Left kidney (tissue), 1 donor: ENCODE measurements at regions not wholly inside any gene's neighbourhood (a gene's known extent, or its start where the extent isn't known, plus 50 kb on each side); places are given as distances from the start of the nearest gene placed in this dataset.
A peak's percentile ranks its signal among the peaks of the same experiment; 100 is the strongest.
"Not testable (repeated sequence)": the region's sequence is repeated elsewhere in the genome, so short reads cannot be mapped to it uniquely, and the experiment has no call there.

Experiments
- DNase-seq: peaks from one replicate; pipeline ENCODE4 v3.0.0-alpha.2; 2013

DNA sequence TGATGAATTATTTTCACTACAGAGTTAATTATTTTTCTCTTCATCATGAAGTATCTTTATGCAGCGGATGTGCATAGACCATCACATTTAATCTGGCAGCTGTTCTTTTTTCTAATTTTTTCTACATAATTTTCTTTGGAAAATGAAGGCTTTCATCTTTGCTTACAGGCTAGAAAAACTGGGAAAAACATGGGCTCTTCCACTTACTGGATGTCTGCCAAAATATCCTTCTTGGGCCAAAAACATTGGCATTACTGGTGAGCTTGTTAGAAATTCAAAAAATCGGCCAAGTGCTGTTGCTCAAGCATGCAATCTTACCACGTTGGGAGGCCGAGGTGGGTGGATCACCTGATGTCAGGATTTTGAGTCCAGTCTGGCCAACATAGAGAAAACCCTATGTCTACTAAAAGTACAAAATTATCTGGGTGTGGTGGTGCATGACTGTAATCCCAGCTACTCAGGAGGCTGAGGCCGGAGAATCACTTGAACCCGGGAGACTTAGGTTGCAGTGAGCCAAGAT lies 176.8 kb downstream of the ZNF737 start:
- DNase-seq, result no peak

DNA sequence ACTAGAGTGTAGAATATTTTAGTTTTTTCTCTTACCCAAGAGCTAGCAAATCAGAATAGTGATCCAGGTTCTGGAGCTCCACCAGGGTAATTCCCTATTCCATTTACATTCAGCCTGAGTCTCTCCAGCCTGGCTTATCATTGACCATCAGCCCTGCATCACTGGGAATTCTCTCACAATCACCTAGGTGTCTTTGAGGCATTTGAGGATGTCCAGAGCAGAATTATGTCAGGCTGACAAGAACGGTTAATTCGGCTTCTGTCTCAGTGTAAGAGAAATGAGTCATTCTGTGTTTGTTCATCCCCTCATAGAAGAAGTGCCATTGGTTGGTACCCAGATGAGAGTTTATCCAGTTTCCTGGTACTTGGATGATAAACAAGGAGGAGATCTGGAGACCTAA lies 180.5 kb downstream of the ZNF737 start:
- no peak for DNase-seq

DNA sequence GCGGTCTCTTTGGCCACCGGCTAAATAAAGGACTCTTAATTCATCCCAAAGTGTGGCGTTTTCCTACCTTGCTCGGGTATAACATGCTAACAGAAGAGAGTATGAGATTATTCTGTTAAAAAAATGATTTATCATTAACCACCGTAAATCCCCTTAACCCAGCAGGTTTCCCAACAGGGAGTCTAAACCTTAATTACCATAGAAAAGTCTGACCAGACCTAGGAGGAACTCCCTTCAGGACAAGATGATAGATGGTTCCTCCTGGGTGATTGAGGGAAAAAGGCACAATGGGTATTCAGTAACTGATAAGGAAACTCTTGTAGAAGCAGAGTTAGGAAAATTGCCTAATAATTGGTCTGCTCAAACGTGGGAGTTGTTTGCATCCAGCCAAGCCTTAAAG lies 193.7 kb downstream of the ZNF737 start:
- DNase-seq, result no peak

DNA sequence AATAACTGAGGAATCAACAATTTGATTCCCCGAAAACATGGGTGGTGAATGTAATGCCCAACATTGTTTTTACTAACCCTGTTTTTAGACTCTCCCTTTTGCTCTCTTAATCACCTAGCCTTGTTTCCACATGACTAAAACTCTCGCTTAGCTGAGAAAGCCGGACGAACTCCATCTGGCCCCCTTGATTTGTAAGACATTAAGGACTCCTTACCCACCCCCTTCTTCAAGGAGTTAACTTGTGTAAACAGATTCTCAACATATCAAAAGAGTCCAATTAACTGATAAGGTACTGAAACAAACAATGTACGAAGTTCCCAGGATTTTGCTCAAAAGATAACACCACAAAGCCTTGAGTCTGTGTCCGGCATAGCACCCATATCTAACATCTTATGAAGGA lies 194.3 kb downstream of the ZNF737 start:
- not testable (repeated sequence) for DNase-seq

DNA sequence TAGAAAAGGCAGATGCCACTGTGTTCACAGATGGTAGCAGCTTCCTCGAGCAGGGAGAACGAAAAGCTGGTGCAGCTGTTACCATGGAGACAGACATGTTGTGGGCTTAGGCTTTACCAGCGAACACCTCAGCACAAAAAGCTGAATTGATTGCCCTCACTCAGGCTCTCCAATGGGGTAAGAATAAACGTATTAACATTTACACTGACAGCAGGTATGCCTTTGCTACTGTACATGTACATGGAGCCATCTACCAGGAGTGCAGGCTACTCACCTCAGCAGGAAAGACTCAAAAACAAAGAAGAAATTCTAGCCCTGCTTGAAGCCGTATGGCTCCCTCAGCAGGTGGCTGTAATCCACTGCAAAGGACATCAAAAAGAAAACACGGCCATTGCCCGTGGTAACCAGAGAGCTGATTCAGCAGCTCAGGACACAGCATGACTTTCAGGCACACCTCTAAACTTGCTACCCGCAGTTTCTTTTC lies 197.7 kb downstream of the ZNF737 start:
- DNase-seq, result peak; percentile 62

DNA sequence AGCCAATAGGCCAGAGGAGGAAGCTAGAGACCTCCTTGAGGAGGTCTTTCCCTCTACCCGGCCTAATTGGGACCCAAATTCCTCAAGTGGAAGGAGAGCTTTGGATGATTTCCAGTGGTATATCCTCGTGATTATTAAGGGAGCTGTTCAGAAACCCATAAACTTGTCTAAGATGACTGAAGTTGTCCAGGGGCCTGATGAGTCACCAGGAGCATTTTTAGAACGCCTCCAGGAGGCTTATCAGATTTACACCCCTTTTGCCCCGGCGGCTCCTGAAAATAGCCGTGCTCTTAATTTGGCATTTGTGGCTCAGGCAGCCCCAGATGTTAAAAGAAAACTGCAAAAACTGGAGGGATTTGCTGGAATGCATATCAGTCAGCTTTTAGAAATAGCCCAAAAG lies 198.1 kb downstream of the ZNF486 start:
- DNase-seq, result no peak

DNA sequence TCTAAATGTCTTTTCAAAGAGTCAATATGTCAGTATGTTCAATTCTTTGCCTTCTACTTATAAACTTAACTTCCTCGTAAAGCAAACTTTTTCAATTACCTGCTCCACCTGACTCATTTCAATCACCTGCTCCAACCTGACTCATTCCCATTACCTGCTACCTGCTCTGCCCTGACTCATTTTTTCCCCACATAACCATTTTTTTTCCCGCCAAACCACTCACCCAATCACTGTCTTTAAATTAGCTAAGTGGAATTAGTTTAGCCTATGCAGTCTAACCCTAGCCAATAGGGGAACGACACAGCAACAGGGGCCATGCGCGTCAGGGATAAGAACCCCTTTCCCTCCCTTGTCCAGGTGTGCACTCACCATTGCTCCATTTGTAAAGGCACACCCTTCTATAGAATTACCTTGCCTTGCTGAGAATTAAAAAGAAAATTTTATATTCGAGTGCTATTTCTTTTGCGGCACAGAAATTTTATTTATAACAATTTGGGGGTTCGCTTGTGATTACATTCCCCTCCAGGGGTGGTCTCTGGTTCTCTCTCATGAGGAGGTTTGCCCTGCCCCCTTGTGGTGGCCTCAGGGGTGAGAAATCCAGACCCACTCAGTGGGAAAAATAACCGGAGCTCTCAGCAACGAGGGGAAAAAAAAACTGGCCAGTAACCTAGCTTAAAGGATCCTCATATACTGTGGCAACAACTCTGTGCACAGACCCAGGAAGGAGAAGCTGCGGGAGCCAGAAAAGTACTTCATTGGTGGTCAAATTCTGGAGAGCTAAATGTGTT lies 193.1 kb downstream of the ZNF486 start:
- peak; percentile 30 for DNase-seq

DNA sequence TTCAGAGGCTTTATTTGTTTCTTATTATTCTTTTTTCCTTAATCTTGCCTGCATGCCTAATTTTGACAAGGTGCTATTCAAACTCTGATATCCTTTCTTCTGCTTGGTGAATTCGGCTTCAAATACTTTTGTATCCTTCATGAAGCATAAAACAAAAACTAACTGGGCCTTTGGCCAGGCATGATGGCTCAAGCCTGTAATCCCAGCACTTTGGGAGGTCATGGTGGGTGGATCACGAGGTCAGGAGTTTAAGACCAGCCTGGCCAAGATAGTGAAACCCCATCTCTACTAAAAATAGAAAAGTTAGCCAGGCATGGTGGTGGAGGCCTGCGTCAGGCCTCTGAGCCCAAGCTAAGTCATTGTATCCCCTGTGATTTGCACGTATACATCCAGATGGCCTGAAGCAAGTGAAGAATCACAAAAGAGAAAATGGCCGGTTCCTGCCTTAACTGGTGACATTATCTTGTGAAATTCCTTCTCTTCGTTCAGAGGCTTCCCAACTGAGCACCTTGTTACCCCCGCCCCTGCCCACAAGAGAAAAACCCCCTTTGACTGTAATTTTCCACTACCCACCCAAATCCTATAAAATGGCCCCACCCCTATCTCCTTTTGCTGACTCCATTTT lies 191.9 kb downstream of the ZNF486 start:
- not testable (repeated sequence) for DNase-seq

DNA sequence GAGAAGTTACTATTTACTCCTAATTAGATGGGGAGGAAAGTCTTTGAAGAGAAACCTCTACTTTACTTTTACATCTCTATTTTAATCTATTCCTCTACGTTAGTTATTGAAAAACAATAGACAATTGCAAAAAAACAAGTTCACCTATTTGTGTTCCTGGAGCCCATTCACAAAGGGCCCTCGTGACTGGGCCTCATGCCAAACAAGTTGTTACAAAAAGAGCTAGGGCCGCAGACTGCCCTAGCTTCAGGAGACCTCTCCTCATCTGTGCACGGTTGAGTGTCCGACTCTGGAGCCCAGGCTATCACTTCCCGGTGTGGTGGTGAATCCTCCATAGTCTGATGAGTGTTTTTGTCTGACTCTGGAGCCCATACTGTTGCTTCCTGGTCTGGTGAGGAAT lies 190.9 kb downstream of the ZNF486 start:
- DNase-seq, result no peak

DNA sequence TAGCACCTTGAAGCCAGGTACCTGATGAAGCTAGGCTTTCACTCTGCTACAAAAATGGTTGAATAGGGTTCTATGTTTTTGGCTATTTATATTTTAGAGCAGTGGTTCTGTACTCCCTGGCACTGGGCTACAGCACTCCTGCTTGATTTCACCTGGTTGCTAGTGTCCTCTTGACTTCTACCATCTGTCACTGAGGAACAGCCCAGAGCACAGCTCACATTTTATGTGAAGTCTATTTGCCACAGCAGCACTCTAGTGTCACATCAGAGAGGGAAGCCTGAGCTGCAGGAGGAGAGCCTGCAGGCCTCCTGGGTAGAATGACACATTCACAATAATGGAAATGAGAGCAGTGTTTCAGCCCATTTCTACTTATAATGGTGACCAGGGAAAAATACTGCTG lies 184.2 kb downstream of the ZNF486 start:
- no peak for DNase-seq

DNA sequence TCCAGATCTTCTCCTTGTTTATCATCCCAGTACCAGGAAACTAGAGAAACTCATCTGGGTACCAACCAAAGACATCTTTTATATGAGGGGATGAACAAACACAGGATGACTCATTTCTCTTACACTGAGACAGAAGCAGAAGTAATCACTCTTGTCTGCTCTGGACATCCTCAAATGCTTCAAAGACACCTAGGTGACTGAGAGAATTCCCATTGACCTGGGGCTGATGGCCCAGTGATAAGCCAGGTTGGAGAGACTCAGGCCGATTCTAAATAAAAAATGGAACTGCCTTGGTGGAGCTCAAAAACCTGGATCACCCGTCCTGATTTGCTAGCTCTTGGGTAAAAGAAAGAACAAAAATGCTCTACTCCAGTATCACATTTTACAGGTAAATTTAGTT lies 182.2 kb downstream of the ZNF486 start:
- no peak for DNase-seq

DNA sequence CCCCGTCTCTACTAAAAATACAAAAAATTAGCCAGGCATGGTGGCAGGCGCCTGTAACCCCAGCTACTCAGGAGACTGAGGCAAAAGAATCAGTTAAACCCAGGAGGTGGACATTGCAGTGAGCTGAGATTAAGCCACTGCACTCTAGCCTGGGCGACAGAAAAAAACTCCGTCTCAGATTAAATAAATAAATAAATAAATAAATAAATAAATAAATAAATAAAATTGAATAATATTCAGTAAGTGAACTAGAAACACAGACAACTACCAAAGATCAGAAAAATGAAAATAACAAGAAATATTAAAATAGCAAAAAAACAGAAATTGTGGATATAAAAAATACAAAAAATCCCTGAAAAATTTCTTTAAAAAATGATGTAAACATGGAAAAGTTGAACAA lies 172.4 kb downstream of the ZNF486 start:
- DNase-seq, result no peak

DNA sequence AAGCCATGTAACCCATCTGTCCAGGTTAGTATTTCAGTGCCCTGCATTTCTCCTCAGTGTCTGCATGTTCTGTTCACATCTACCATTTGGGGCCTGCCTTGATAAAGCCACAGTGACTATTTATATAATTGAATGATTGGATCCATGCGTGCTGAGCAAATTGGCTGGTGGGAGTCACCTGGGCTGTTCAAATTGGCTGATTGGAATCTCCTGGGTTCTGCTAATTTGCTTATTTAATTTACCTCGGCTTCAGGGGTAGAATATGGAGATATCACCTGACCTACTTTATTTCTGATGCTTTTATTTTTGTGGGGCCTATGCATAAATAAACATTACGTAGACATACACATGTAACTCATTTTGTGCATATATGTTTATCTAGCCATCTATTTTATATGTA lies 167.7 kb downstream of the ZNF486 start:
- DNase-seq, result no peak

DNA sequence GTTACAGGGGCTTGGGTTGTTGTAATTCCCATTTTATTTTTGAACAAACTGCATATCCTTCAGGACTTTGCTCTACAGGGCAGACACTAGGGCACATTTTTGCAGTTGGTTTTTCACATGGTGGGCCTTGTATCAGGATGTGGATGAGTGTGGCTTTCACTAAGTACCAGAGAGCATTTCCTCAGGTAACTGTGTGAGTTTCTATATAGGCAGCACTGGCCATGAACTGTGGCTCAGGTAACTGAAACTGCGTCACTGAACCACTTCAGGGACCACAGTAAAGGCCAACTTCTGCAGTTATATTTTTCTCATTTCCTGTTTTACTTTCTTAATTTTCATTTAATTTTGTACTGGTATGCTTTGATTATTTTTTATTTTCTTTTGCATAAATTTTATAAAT lies 166.5 kb downstream of the ZNF486 start:
- DNase-seq, result no peak

DNA sequence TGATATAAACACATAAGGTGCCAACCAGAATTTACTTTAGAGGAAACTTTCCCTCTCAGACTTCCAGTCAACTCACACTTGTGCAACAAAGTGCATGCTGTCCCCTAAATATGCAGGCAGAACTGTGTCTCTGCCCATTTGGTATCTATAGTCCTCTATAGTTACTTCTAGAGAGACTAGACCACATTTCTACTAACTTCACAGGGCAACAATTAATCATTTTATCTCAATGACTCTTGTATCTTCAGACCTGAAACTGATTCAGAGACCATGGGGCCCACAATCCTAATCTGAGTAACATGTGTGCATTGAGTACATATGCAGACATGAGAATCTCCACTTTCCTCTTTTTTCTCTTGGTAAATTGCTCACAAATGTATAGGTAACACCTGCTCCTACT lies 158.1 kb downstream of the ZNF486 start:
- DNase-seq, result no peak

DNA sequence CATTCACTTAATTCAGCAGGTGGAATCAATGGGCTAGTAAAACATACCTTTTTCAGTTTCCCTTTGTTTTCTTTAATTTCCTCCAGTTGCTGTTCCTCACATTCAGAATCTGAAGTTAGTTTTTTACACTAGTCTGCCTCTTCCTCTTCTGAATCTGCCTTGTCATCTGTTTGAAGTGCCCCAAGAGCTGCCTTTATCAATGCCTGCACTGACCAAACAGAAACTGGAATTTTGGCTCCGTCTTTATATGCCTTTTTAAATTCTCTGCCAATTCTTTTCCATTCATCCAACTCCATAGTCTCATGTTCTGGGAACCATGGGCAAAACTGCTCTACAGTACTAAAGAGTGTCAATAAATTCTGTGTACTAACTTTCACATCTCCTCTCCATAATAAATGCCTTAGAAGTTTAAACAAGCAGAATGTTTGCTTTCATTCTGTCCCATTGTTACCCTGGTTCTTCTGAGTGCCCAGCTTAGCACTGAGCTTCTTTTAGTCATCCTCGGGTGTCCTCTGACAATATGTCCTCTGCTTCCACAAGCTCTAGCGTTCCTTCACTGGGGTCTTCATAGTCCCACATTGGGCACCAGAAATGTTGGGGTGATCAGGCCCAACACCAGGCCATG lies 154.2 kb downstream of the ZNF486 start:
- DNase-seq, result no peak

DNA sequence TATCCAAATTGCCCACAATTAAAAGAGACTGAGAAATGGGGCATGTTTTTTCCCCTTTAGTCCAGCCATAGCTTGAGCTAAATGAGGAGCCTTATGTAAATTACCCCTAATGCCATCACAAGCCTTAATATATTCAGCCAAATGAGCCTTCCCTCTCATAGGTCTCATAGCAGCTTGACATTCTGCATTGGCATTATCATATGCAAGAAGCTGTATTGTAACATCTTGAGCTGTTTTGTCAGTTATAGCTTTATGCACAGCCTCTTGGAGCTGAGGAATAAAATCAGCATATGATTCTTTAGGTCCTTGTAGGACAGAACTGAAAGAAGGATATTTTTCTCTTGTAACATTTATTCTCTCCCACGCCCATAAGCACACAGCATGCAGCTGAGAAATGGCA lies 153.2 kb downstream of the ZNF486 start:
- no peak for DNase-seq

DNA sequence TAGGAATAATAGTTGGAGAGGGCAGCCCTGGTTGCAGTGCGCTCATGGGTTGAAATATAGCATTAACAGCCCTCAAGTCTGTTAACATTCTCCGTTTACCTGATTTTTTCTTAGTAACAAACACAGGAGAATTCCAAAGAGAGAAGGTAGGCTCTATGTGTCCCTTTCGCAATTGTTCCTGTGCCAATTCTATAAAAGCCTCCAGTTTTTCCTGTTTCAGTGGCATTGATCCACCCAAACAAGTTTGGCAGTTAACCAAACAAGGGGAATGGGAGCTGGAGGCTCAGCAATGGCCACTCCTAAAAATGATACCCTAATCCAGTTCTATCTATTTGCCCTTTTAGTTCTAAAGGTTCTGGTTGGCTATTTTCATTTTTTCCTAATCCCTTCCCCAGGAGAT lies 151.6 kb downstream of the ZNF486 start:
- no peak for DNase-seq

DNA sequence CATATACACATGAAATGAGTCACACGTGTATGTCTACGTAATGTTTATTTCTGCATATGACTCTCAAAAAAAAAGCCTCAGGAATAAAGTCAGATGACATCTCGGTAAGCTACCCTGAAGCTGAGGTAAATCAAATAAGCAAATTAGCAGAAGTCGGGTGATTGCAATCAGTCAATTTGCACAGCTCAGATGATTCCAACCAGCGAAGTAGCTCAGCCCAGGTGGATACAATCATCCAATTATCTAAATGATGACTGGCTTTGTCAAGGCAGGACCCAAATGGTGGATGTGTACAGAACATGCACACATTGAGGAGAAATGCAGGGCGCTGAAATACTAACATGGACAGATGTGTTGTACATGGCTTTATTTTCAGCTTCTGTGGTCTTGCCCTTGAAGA lies 148.5 kb downstream of the ZNF486 start:
- DNase-seq, result no peak

DNA sequence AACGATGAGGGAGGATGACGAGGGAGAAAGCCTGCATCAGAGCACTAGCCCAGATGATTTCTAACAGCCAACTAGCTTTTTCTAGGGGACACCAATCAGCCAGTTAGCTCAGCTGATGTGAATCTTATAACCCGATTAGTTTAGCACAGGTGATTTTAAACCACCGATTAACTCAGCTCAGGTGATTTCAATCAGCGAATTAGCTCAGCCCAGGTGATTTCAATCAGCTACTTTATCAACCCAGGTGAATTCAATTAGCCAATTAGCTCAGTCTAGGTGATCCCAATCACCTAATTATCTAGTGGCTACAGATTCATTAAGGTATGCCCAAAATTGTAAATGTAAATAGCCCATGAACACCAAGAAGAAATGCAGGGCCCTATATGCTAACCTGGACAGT lies 146.9 kb downstream of the ZNF486 start:
- DNase-seq, result no peak

DNA sequence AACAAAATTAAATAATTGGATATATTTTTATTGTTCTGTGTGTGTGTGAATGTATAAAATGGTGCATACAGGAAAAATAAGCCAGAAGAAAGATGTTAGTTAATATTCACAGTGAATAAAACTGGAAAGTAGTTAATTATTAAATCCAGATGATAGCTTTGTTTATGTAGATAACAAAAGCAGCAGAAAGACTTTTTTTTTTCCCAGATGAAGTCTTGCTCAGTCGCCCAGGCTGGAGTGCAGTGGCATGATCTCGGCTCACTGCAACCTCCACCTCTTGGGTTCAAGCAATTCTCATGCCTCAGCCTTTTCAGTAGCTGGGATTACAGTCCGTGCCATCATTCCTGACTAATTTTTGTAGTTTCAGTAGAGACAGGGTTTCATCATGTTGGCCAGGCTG lies 140.1 kb downstream of the ZNF486 start:
- DNase-seq, result no peak

DNA sequence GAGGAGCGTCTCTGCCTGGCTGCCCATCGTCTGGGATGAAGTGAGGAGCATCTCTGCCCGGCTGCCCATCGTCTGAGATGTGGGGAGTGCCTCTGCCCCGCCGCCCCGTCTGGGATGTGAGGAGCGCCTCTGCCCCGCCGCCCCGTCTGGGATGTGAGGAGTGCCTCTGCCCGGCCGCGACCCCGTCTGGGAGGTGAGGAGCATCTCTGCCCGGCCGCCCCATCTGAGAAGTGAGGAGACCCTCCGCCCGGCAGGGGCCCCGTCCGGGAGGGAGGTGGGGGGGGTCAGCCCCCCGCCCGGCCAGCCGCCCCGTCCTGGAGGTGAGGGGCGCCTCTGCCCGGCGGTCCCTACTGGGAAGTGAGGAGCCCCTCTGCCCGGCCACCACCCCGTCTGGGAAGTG lies 129.3 kb downstream of the ZNF486 start:
- DNase-seq, result not testable (repeated sequence)

DNA sequence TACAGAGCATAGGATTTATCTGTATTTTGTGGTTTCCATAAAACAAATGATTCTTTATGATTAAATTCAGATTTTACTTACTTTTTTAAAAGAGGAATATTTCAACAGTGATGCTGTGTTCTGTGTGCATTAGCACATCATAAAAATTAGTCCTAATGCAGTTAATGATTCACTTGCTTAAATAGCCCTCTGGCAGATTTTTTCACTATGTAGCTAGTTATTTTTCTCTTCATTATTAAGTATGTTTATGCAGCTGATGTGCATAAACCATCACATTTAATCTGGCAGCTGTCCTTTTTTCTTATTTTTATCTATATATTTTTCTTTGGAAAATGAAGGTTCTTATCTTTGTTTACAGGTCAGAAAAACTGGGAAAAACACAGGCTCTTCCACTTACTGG lies 127.2 kb downstream of the ZNF486 start:
- DNase-seq, result no peak
